CD14-positive monocyte (primary cell): ENCODE measurements at regions not wholly inside any gene's neighbourhood (a gene's known extent, or its start where the extent isn't known, plus 50 kb on each side); places are given as distances from the start of the nearest gene placed in this dataset.

Experiments
- DNase-seq, 3 donors: peaks; one replicate each; pipeline ENCODE4 v3.0.0-alpha.2; 2011 to 2022
- H2AFZ ChIP-seq: 2 replicates; pipeline ENCODE4 v1.6.0; 2012; ENCODE audit warnings: mild to moderate bottlenecking, low read depth, low read length, inconsistent platforms; ENCODE audit not compliant: insufficient read depth, poor library complexity, severe bottlenecking
- H3K27ac ChIP-seq, 2 donors: 1 replicate in 1 of 2; 2 replicates in 1 of 2; pipeline ENCODE4 v1.5.1; 2012 to 2013; ENCODE audit warnings: low read length in 2 of 2, control low read depth in 1 of 2, inconsistent platforms in 1 of 2, low read depth in 1 of 2, mild to moderate bottlenecking in 1 of 2
- H3K27me3 ChIP-seq, 2 donors: one replicate each; pipeline versions ENCODE4 v1.6.0 to v1.6.1; 2011 to 2013; ENCODE audit warnings: low read length in 2 of 2; ENCODE audit not compliant: control insufficient read depth in 2 of 2, insufficient read depth in 2 of 2
- H3K36me3 ChIP-seq, 2 donors: replicated peaks in 1 of 2; 1 replicate in 1 of 2; 2 replicates in 1 of 2; pipeline versions ENCODE4 v1.5.1 to v1.6.1; 2012 to 2013; ENCODE audit warnings: low read length in 2 of 2, control low read depth in 1 of 2, inconsistent platforms in 1 of 2, mild to moderate bottlenecking in 1 of 2; ENCODE audit not compliant: insufficient read depth in 2 of 2, control insufficient read depth in 1 of 2
- H3K4me1 ChIP-seq, 2 donors: 1 replicate in 1 of 2; 2 replicates in 1 of 2; pipeline versions ENCODE4 v1.5.1 to v1.6.1; 2012 to 2013; ENCODE audit warnings: low read length in 2 of 2, control low read depth in 1 of 2, inconsistent platforms in 1 of 2, mild to moderate bottlenecking in 1 of 2, moderate library complexity in 1 of 2; ENCODE audit not compliant: insufficient read depth in 2 of 2, control insufficient read depth in 1 of 2
- H3K4me2 ChIP-seq: replicated peaks from 2 replicates; pipeline ENCODE3; 2012; ENCODE audit warnings: low read length, moderate library complexity, mild to moderate bottlenecking; ENCODE audit not compliant: poor library complexity, severe bottlenecking; ENCODE audit errors: extremely low read depth
- H3K4me3 ChIP-seq, 3 experiments: fragments of 200-600 bp in 1 of 3; sonication (generic) in 1 of 3; replicated peaks in 1 of 3; 1 replicate in 2 of 3; 2 replicates in 1 of 3; pipeline ENCODE4 v1.5.1; 2011 to 2013; ENCODE audit warnings: low read length in 3 of 3, mild to moderate bottlenecking in 3 of 3, control low read depth in 2 of 3, low read depth in 2 of 3, inconsistent platforms in 1 of 3, moderate library complexity in 1 of 3
- H3K79me2 ChIP-seq: 2 replicates; pipeline ENCODE4 v1.6.0; 2012; ENCODE audit warnings: mild to moderate bottlenecking, control low read depth, inconsistent platforms, low read length, moderate library complexity; ENCODE audit not compliant: insufficient read depth
- H3K9ac ChIP-seq: 2 replicates; pipeline ENCODE4 v1.6.0; 2017; ENCODE audit warnings: low read length, mild to moderate bottlenecking; ENCODE audit not compliant: insufficient read depth, poor library complexity, severe bottlenecking
- H3K9me3 ChIP-seq, 2 donors: replicated peaks in 1 of 2; 1 replicate in 1 of 2; 2 replicates in 1 of 2; pipeline versions ENCODE4 v1.5.1 to v1.6.1; 2012 to 2013; ENCODE audit warnings: low read length in 2 of 2, control low read depth in 1 of 2; ENCODE audit not compliant: control insufficient read depth in 1 of 2, insufficient read depth in 1 of 2
- H4K20me1 ChIP-seq: 2 replicates; pipeline ENCODE4 v1.6.0; 2012; ENCODE audit warnings: mild to moderate bottlenecking, low read length, control low read depth, moderate library complexity; ENCODE audit not compliant: insufficient read depth
- H3K27ac Mint-ChIP-seq, 7 donors: one replicate each; pipeline ENCODE4 v1.8.0; 2020; ENCODE audit warnings: mild to moderate bottlenecking in 7 of 7, mixed read lengths in 7 of 7, moderate library complexity in 6 of 7, inconsistent platforms in 2 of 7
- H3K27me3 Mint-ChIP-seq, 3 donors: one replicate each; pipeline ENCODE4 v1.8.0; 2021 to 2022; ENCODE audit warnings: low read depth in 3 of 3, mild to moderate bottlenecking in 3 of 3, mixed read lengths in 3 of 3, moderate library complexity in 3 of 3, inconsistent platforms in 1 of 3
- H3K36me3 Mint-ChIP-seq, 2 donors: one replicate each; pipeline ENCODE4 v1.8.0; 2020; ENCODE audit warnings: mixed read lengths in 2 of 2, inconsistent platforms in 1 of 2, mild to moderate bottlenecking in 1 of 2
- H3K4me1 Mint-ChIP-seq: one replicate; pipeline ENCODE4 v1.8.0; 2020; ENCODE audit warnings: mild to moderate bottlenecking, mixed read lengths
- H3K4me3 Mint-ChIP-seq, 2 donors: one replicate each; pipeline ENCODE4 v1.8.0; 2020; ENCODE audit warnings: mild to moderate bottlenecking in 2 of 2, mixed read lengths in 2 of 2, moderate library complexity in 1 of 2
- H3K9me3 Mint-ChIP-seq, 7 donors: one replicate each; pipeline ENCODE4 v1.8.0; 2020 to 2022; ENCODE audit warnings: mixed read lengths in 7 of 7, mild to moderate bottlenecking in 6 of 7, moderate library complexity in 6 of 7, inconsistent platforms in 2 of 7
- WGBS: methylation state at CpG from one replicate; pipeline ENCODE4 v1.1.5; 2013; ENCODE audit warnings: missing lambda C conversion rate; ENCODE audit not compliant: insufficient coverage; 5-methylcytosine and 5-hydroxymethylcytosine counted together
- intact Hi-C, 2 donors: fragments of 100-400 bp; cut with micrococcal nuclease; formaldehyde crosslinking; loops; one replicate each; pipeline versions ENCODE4 v1.15.0 to v1.15.1; 2023
- TF ChIP-seq, protein P1 (sequence below): fragments of 200-600 bp; IDR thresholded peaks from one replicate; pipeline ENCODE4 v1.8.0; 2022; ENCODE audit warnings: antibody characterized with exemption, mild to moderate bottlenecking

GRCh38 chr6:94052749-94053148 is 633.4 kb upstream of the EPHA7 start:
- no peak for DNase-seq
- Mint-ChIP-seq H3K4me1 (no peaks in the 10 kb centered on the region), H3K27ac (no peak overlapping the region), H3K36me3 (no peaks in the 10 kb centered on the region), H3K4me3 (no peak overlapping the region), H3K9me3 (no peaks in the 10 kb centered on the region), H3K27me3 (no peaks in the 10 kb centered on the region)
- no peak overlapping the region for H3K4me3 ChIP-seq
- H3K27ac ChIP-seq = no peak overlapping the region
- no peaks in the 10 kb centered on the region for H3K36me3 ChIP-seq
- TF ChIP-seq, protein P1, sequence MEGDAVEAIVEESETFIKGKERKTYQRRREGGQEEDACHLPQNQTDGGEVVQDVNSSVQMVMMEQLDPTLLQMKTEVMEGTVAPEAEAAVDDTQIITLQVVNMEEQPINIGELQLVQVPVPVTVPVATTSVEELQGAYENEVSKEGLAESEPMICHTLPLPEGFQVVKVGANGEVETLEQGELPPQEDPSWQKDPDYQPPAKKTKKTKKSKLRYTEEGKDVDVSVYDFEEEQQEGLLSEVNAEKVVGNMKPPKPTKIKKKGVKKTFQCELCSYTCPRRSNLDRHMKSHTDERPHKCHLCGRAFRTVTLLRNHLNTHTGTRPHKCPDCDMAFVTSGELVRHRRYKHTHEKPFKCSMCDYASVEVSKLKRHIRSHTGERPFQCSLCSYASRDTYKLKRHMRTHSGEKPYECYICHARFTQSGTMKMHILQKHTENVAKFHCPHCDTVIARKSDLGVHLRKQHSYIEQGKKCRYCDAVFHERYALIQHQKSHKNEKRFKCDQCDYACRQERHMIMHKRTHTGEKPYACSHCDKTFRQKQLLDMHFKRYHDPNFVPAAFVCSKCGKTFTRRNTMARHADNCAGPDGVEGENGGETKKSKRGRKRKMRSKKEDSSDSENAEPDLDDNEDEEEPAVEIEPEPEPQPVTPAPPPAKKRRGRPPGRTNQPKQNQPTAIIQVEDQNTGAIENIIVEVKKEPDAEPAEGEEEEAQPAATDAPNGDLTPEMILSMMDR = no peak
- H3K79me2 ChIP-seq = no peaks in the 10 kb centered on the region
- no peak overlapping the region for H2AFZ ChIP-seq
- no peaks in the 10 kb centered on the region for H3K4me1 ChIP-seq
- intact Hi-C loops = no loop called here
- H3K27me3 ChIP-seq = no peaks in the 10 kb centered on the region
- no CpG with 5 or more reads among the region's 1 CpG for whole genome bisulfite sequencing
- no peaks in the 10 kb centered on the region for H4K20me1 ChIP-seq
- H3K4me2 ChIP-seq = no peak overlapping the region
- no peak overlapping the region for H3K9ac ChIP-seq
- no peaks in the 10 kb centered on the region for H3K9me3 ChIP-seq

- Mint-ChIP-seq H3K27me3 (no peaks in the 10 kb centered on the region), H3K4me3 (no peak overlapping the region), H3K36me3 (no peaks in the 10 kb centered on the region), H3K9me3 (no peaks in the 10 kb centered on the region), H3K4me1 (no peaks in the 10 kb centered on the region), H3K27ac (no peak overlapping the region)
- no peaks in the 10 kb centered on the region for H3K4me1 ChIP-seq
- H3K4me2 ChIP-seq = no peak overlapping the region
- WGBS = 100% methylated on average over 1 of the region's 3 CpGs
- no peak for DNase-seq
- H3K4me3 ChIP-seq = no peak overlapping the region
- H3K36me3 ChIP-seq = no peaks in the 10 kb centered on the region
- no peaks in the 10 kb centered on the region for H3K27me3 ChIP-seq
- H3K9ac ChIP-seq = no peak overlapping the region
- H3K9me3 ChIP-seq = no peaks in the 10 kb centered on the region
- intact Hi-C loops = no loop called here
- TF ChIP-seq, protein P1 = no peak
- no peaks in the 10 kb centered on the region for H3K79me2 ChIP-seq
- H2AFZ ChIP-seq = no peak overlapping the region
- no peak overlapping the region for H3K27ac ChIP-seq
- H4K20me1 ChIP-seq = no peaks in the 10 kb centered on the region
These were observed 631.2 kb upstream of the EPHA7 start for GRCh38 chr6:94050515-94050914.
